KG1 (cell line): ENCODE measurements at regions not wholly inside any gene's neighbourhood (a gene's known extent, or its start where the extent isn't known, plus 50 kb on each side); places are given as distances from the start of the nearest gene placed in this dataset.

ENCODE experiments used
- DNase-seq: peaks from one replicate; lab custom pipeline; 2025; lab: John Stamatoyannopoulos, UW

- DNase-seq, result no peak
Observed at GRCh38 chr7:42292991-42293521, 56.0 kb upstream of the GLI3 start.

- DNase-seq, result no peak
Observed at GRCh38 chr7:42289473-42289872, 52.5 kb upstream of the GLI3 start.
